H9 (cell line): ENCODE measurements at regions not wholly inside any gene's neighbourhood (a gene's known extent, or its start where the extent isn't known, plus 50 kb on each side); places are given as distances from the start of the nearest gene placed in this dataset.
"Not testable (repeated sequence)": the region's sequence is repeated elsewhere in the genome, so short reads cannot be mapped to it uniquely, and the experiment has no call there.

Experiments used
- DNase-seq: peaks from one replicate; pipeline ENCODE4 v3.0.0-alpha.2; 2017
- H2AFZ ChIP-seq: one replicate; pipeline ENCODE4 v1.6.1; 2013; ENCODE audit warnings: mild to moderate bottlenecking, low read length, control low read depth, moderate library complexity
- H2AK5ac ChIP-seq: 2 replicates; pipeline ENCODE4 v1.6.1; 2013; ENCODE audit warnings: low read length, control low read depth, mixed read lengths; ENCODE audit not compliant: insufficient read length
- H2BK120ac ChIP-seq: one replicate; pipeline ENCODE4 v1.6.1; 2013; ENCODE audit warnings: low read depth, mild to moderate bottlenecking, low read length, control low read depth, inconsistent platforms; ENCODE audit not compliant: poor library complexity, severe bottlenecking
- H2BK12ac ChIP-seq: 2 replicates; pipeline ENCODE4 v1.6.1; 2013; ENCODE audit warnings: low read length, control low read depth, mixed read lengths, low read depth; ENCODE audit not compliant: insufficient read length
- H2BK15ac ChIP-seq: 2 replicates; pipeline ENCODE4 v1.6.1; 2013; ENCODE audit warnings: low read depth, low read length, control low read depth
- H2BK20ac ChIP-seq: one replicate; pipeline ENCODE4 v1.6.1; 2013; ENCODE audit warnings: low read depth, mild to moderate bottlenecking, low read length, control low read depth, inconsistent platforms; ENCODE audit not compliant: poor library complexity, severe bottlenecking
- H2BK5ac ChIP-seq: 2 replicates; pipeline ENCODE4 v1.6.1; 2013; ENCODE audit warnings: low read length, control low read depth, mixed read lengths; ENCODE audit not compliant: insufficient read length
- H3K14ac ChIP-seq: 2 replicates; pipeline ENCODE4 v1.6.1; 2013; ENCODE audit warnings: low read length, control low read depth; ENCODE audit not compliant: insufficient read depth
- H3K18ac ChIP-seq: 2 replicates; pipeline ENCODE4 v1.6.1; 2013; ENCODE audit warnings: low read depth, mild to moderate bottlenecking, mixed read lengths, low read length, control low read depth; ENCODE audit not compliant: insufficient read length
- H3K23ac ChIP-seq: 2 replicates; pipeline ENCODE4 v1.6.1; 2013; ENCODE audit warnings: low read length, control low read depth, mixed read lengths, low read depth; ENCODE audit not compliant: insufficient read length
- H3K23me2 ChIP-seq: 2 replicates; pipeline ENCODE4 v1.6.1; 2013; ENCODE audit warnings: low read depth, mild to moderate bottlenecking, mixed read lengths, low read length, control low read depth; ENCODE audit not compliant: insufficient read length, poor library complexity, severe bottlenecking
- H3K27ac ChIP-seq: 2 replicates; pipeline ENCODE4 v1.5.1; 2013; ENCODE audit warnings: low read length, control low read depth, mixed read lengths, low read depth; ENCODE audit not compliant: insufficient read length
- H3K27me3 ChIP-seq: 2 replicates; pipeline ENCODE4 v1.6.1; 2013; ENCODE audit warnings: low read length, control low read depth, inconsistent platforms; ENCODE audit not compliant: insufficient read depth
- H3K4ac ChIP-seq: 2 replicates; pipeline ENCODE4 v1.6.1; 2013; ENCODE audit warnings: low read depth, mild to moderate bottlenecking, control low read depth, inconsistent platforms, low read length, moderate library complexity
- H3K4me1 ChIP-seq: 2 replicates; pipeline ENCODE4 v1.6.1; 2013; ENCODE audit warnings: low read length, control low read depth, inconsistent platforms; ENCODE audit not compliant: insufficient read depth
- H3K4me2 ChIP-seq: 2 replicates; pipeline ENCODE4 v1.6.1; 2013; ENCODE audit warnings: low read length, control low read depth, mixed read lengths; ENCODE audit not compliant: insufficient read length, insufficient read depth
- H3K56ac ChIP-seq: 2 replicates; pipeline ENCODE4 v1.6.1; 2013; ENCODE audit warnings: low read depth, mild to moderate bottlenecking, mixed read lengths, low read length, control low read depth; ENCODE audit not compliant: insufficient read length
- H3K79me1 ChIP-seq: 2 replicates; pipeline ENCODE4 v1.6.1; 2013; ENCODE audit warnings: low read depth, mild to moderate bottlenecking, moderate library complexity, low read length, control low read depth, inconsistent platforms; ENCODE audit not compliant: insufficient read depth, poor library complexity, severe bottlenecking
- H3K79me2 ChIP-seq: 2 replicates; pipeline ENCODE4 v1.6.1; 2013; ENCODE audit warnings: low read length, control low read depth, inconsistent platforms; ENCODE audit not compliant: insufficient read depth
- H3K9ac ChIP-seq: 2 replicates; pipeline ENCODE4 v1.6.1; 2013; ENCODE audit warnings: low read length, control low read depth, mixed read lengths; ENCODE audit not compliant: insufficient read length; ENCODE audit errors: extremely low read depth
- H3K9me3 ChIP-seq: one replicate; pipeline ENCODE4 v1.6.1; 2013; ENCODE audit warnings: low read depth, low read length, inconsistent platforms; ENCODE audit not compliant: control insufficient read depth
- H3T11ph ChIP-seq: one replicate; pipeline ENCODE4 v1.6.1; 2013; ENCODE audit warnings: mild to moderate bottlenecking, low read length, control low read depth, inconsistent platforms
- H4K20me1 ChIP-seq: one replicate; pipeline ENCODE4 v1.6.1; 2013; ENCODE audit not compliant: control insufficient read depth, insufficient read length, insufficient read depth
- H4K5ac ChIP-seq: 2 replicates; pipeline ENCODE4 v1.6.1; 2013; ENCODE audit warnings: low read depth, mild to moderate bottlenecking, mixed read lengths, low read length, control low read depth; ENCODE audit not compliant: insufficient read length
- H4K8ac ChIP-seq: replicated peaks from 2 replicates; pipeline ENCODE4 v1.6.1; 2013; ENCODE audit warnings: low read length, control low read depth, mixed read lengths, low read depth; ENCODE audit not compliant: insufficient read length
- H4K91ac ChIP-seq: 2 replicates; pipeline ENCODE4 v1.6.1; 2013; ENCODE audit warnings: low read depth, mild to moderate bottlenecking, moderate library complexity, mixed read lengths, low read length, control low read depth; ENCODE audit not compliant: insufficient read length
- H3K27ac Mint-ChIP-seq, 3 experiments: 2 replicates in 2 of 3; 3 replicates in 1 of 3; pipeline ENCODE4 v1.8.0; 2020 to 2021; ENCODE audit warnings: mixed read lengths in 3 of 3, mild to moderate bottlenecking in 1 of 3, moderate library complexity in 1 of 3
- H3K27me3 Mint-ChIP-seq: 2 replicates; pipeline ENCODE4 v1.8.0; 2021; ENCODE audit warnings: low read depth, mild to moderate bottlenecking, moderate library complexity, mixed read lengths
- H3K36me3 Mint-ChIP-seq, 3 experiments: 2 replicates in 2 of 3; 3 replicates in 1 of 3; pipeline ENCODE4 v1.8.0; 2020 to 2021; ENCODE audit warnings: low read depth in 3 of 3, mixed read lengths in 3 of 3; ENCODE audit not compliant: insufficient read depth in 1 of 3
- H3K4me1 Mint-ChIP-seq, 2 experiments: 2 replicates each; pipeline ENCODE4 v1.8.0; 2020; ENCODE audit warnings: mixed read lengths in 2 of 2
- H3K4me3 Mint-ChIP-seq, 2 experiments: 2 replicates in 1 of 2; 3 replicates in 1 of 2; pipeline ENCODE4 v1.8.0; 2020 to 2021; ENCODE audit warnings: mild to moderate bottlenecking in 2 of 2, mixed read lengths in 2 of 2, moderate library complexity in 1 of 2
- H3K9me3 Mint-ChIP-seq, 2 experiments: 2 replicates in 1 of 2; 3 replicates in 1 of 2; pipeline ENCODE4 v1.8.0; 2020; ENCODE audit warnings: mild to moderate bottlenecking in 2 of 2, mixed read lengths in 2 of 2, moderate library complexity in 1 of 2
- CTCF ChIP-seq: fragments of 200-600 bp; sonication (generic); conservative IDR thresholded peaks from 3 replicates; pipeline ENCODE4 v1.8.0; 2021; ENCODE audit warnings: antibody characterized with exemption, mild to moderate bottlenecking
- WGBS: extraction: QIAGEN DNeasy Blood & Tissue Kit; methylation state at CpG from one replicate; pipeline ENCODE4 v1.1.7; 2013; ENCODE audit warnings: missing lambda C conversion rate, low lambda C conversion rate, mixed read lengths; ENCODE audit not compliant: insufficient read length; ENCODE audit errors: extremely low coverage; 5-methylcytosine and 5-hydroxymethylcytosine counted together

GRCh38 chr14:54261283-54261682, 135.5 kb upstream of the CDKN3 start:
- Histone ChIP-seq H3T11ph (peak overlapping the region; percentile 1), H2AFZ (peak overlapping the region; percentile 27), H2BK15ac (no peak overlapping the region)

DNA sequence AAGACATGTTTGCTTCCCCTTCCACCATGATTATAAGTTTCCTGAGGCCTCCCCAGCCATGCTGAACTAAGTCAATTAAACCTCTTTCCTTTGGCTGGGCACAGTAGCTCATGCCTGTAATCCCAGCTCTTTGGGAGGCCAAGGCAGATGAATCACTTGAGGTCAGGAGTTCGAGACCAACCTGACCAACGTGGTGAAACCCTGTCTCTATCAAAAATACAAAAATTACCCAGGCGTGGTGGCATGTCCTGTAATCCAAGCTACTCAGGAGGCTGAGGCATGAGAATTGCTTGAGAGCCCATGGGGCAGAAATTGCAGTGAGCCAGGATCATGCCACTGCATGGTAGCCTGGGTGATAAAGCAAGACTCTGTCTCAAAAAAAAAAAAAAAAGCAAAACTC, 130.2 kb upstream of the CDKN3 start:
- H3K27me3 ChIP-seq, H4K20me1 ChIP-seq, H2BK12ac ChIP-seq, H3K9ac ChIP-seq, DNase-seq, H3K23ac ChIP-seq, H2AFZ ChIP-seq, H3K4me1 ChIP-seq, H3K23me2 ChIP-seq, H3K9me3 ChIP-seq, H2AK5ac ChIP-seq, H2BK5ac ChIP-seq, H3K4me2 ChIP-seq, H4K8ac ChIP-seq, H3K27me3 Mint-ChIP-seq, H3K79me2 ChIP-seq, H3K4ac ChIP-seq, H4K5ac ChIP-seq, H3K18ac ChIP-seq, H3K9me3 Mint-ChIP-seq, H3K56ac ChIP-seq, H2BK20ac ChIP-seq, H3K36me3 Mint-ChIP-seq, H3K4me3 Mint-ChIP-seq, H3K14ac ChIP-seq, H3K79me1 ChIP-seq, H2BK15ac ChIP-seq, H3K27ac Mint-ChIP-seq, H2BK120ac ChIP-seq, H3K27ac ChIP-seq, H3T11ph ChIP-seq, H4K91ac ChIP-seq: not testable (repeated sequence)
- H3K4me1 Mint-ChIP-seq, result peaks cover 10 to 14% of the 10 kb centered on the region in 2 experiments
- WGBS, result no CpG with 5 or more reads among the region's 3 CpGs

More at GRCh38 chr14:54261283-54261682, 135.5 kb upstream of the CDKN3 start:
- peak overlapping the region; percentile 49 for H2BK20ac ChIP-seq
- no peak overlapping the region for H3K27ac ChIP-seq
- peak overlapping the region; percentile 78 for H3K18ac ChIP-seq
- H4K8ac ChIP-seq, result no peak overlapping the region
- no peaks in the 10 kb centered on the region for H3K79me2 ChIP-seq
- no peaks in the 10 kb centered on the region for H3K27me3 Mint-ChIP-seq
- no peaks in the 10 kb centered on the region; a peak in 1 of 7 replicates for H3K36me3 Mint-ChIP-seq
- peak overlapping the region; percentile 45; the same call in 1 of the 2 replicates for H3K14ac ChIP-seq
- H3K56ac ChIP-seq, result no peak overlapping the region
- no peak overlapping the region for H2AK5ac ChIP-seq
- H4K5ac ChIP-seq, result no peak overlapping the region
- H3K4ac ChIP-seq, result no peak overlapping the region
- H3K4me3 Mint-ChIP-seq, result no peak overlapping the region
- H3K23ac ChIP-seq, result no peak overlapping the region
- no peak overlapping the region for H3K9ac ChIP-seq
- H3K27me3 ChIP-seq, result no peaks in the 10 kb centered on the region
- H4K91ac ChIP-seq, result no peak overlapping the region
- H3K27ac Mint-ChIP-seq, result peak overlapping the region in 2 of 3 experiments; percentile 84 to 96; a peak in 4 of 7 replicates
- peaks cover 41 to 59% of the 10 kb centered on the region in 2 experiments for H3K4me1 Mint-ChIP-seq
- no peaks in the 10 kb centered on the region for H3K79me1 ChIP-seq
- no peak overlapping the region for H2BK120ac ChIP-seq
- H2BK5ac ChIP-seq, result no peak overlapping the region
- no peaks in the 10 kb centered on the region for H4K20me1 ChIP-seq
- H3K9me3 ChIP-seq, result no peaks in the 10 kb centered on the region
- H3K4me1 ChIP-seq, result no peaks in the 10 kb centered on the region
- no peaks in the 10 kb centered on the region; a peak in 1 of 5 replicates for H3K9me3 Mint-ChIP-seq
- H3K23me2 ChIP-seq, result no peaks in the 10 kb centered on the region
- WGBS, result no CpG with 5 or more reads among the region's 7 CpGs
- no peak overlapping the region for H2BK12ac ChIP-seq
- TF ChIP-seq CTCF, result no peak
- H3K4me2 ChIP-seq, result no peak overlapping the region
- peak; percentile 39 for DNase-seq
